ENCODE measurements at regions not wholly inside any gene's neighbourhood (a gene's known extent, or its start where the extent isn't known, plus 50 kb on each side); places are given as distances from the start of the nearest gene placed in this dataset.

DNA sequence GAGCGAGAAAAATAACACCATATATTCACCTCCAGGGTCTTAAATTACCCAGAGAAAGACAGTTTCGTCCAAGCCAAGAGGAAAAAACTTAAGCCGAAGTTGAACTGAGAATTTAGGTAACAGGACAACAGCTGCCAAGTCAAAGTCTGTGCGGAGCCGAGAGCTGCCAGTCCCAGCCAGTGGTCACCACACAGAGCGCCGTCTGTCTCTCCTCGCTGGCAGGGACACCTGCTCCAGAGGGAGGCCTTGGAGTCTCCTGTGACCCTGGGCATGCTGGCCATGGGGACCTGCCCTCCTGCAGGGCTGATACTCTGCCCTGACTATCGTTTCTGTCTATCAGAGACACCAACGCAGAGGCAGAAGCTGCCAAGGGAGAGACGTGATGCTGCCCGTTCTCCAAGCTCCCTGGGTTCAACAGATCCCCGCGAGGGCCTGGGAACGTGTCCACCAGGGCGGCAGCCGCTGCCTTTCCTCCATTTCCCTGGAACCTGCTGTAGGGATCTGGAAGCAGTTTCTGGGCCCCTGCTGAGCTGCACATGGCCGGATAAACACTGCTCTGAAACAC, 341.3 kb downstream of the SMOC2 start:
- no peaks in the 10 kb centered on the region for H3K9me3 Mint-ChIP-seq
- intact Hi-C loops (cut with micrococcal nuclease) = no loop called here
- H3K27ac Mint-ChIP-seq = no peak overlapping the region
- no peaks in the 10 kb centered on the region for H3K36me3 Mint-ChIP-seq (ENCODE audit: low read depth)
- no peak for DNase-seq (ENCODE audit: low spot score)
- H3K4me3 Mint-ChIP-seq (ENCODE audit: low read depth) = no peak overlapping the region
- H3K4me1 Mint-ChIP-seq (ENCODE audit: low read depth) = no peaks in the 10 kb centered on the region
- H3K27me3 Mint-ChIP-seq (ENCODE audit: low read depth) = no peaks in the 10 kb centered on the region

DNA sequence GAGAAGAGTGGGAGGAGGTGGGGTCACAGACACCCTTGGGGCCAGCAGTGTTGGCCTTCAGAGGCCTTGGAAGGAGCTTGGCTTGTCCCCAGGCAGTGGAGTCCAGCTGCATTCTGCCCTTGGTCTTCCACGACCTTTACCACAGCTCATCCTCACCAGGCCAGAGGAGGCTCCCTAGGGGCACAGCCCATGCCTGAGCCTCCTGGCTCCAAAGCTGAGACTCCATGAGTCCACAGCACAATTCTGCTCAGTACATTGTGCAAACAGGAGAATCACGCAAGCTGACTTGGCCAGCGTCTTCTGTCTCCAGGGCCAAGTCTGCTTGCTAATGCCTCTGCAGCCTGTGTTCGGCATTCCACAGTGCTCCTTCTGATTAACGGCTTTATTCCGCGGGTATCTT, 337.2 kb downstream of the SMOC2 start:
- Mint-ChIP-seq H3K27me3 (ENCODE audit: low read depth) (no peaks in the 10 kb centered on the region), H3K27ac (no peak overlapping the region), H3K4me3 (ENCODE audit: low read depth) (no peak overlapping the region), H3K9me3 (peaks cover 18% of the 10 kb centered on the region), H3K4me1 (ENCODE audit: low read depth) (no peaks in the 10 kb centered on the region), H3K36me3 (ENCODE audit: low read depth) (no peaks in the 10 kb centered on the region)
- DNase-seq (ENCODE audit: low spot score) = no peak
- intact Hi-C loops (cut with micrococcal nuclease) = no loop called here

DNA sequence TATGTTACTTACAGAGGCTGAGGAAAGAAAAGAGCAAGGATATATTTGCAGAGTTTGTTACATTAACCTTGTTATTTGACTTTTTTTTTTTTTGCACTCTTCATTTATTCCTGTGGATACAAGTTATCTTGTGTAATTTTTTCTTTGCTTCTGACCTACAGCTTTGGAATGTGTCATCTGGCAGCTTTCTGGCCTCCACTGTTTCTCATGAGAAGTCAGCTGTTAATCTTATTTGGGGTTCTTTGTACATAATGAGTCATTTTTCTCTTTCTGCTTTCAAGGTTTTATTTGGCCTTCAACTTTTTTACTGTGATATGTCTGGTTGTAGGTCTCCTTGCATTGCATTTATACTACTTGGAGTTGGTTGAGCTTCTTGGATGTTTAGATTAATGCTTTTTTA, 333.4 kb downstream of the SMOC2 start:
- no peak for DNase-seq (ENCODE audit: low spot score)
- no peak overlapping the region for H3K27ac Mint-ChIP-seq
- no peaks in the 10 kb centered on the region for H3K36me3 Mint-ChIP-seq (ENCODE audit: low read depth)
- no peak overlapping the region for H3K4me3 Mint-ChIP-seq (ENCODE audit: low read depth)
- H3K4me1 Mint-ChIP-seq (ENCODE audit: low read depth) = no peaks in the 10 kb centered on the region
- intact Hi-C loops (cut with micrococcal nuclease) = no loop called here
- H3K9me3 Mint-ChIP-seq = peaks cover 29% of the 10 kb centered on the region
- H3K27me3 Mint-ChIP-seq (ENCODE audit: low read depth) = no peaks in the 10 kb centered on the region

DNA sequence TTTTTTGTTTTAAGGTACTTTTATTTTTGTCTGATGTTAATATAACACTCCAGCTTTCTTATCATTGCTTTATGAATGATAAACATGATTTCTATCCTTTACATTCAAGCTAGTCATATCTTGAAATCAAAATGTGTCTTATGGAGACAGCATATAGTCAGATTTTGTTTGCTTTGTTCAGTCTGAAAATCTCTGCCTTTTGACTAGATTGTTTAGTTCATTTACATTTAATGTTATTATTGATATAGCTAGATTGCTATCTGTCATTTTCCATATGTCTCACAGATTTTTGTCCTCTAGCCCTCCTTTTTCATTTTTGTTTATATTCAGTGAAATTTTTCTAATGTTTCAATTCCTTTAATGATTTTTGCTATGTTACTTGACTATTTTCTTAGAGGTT, 332.8 kb downstream of the SMOC2 start:
- no peak for DNase-seq (ENCODE audit: low spot score)
- H3K9me3 Mint-ChIP-seq = peaks cover 30% of the 10 kb centered on the region

DNA sequence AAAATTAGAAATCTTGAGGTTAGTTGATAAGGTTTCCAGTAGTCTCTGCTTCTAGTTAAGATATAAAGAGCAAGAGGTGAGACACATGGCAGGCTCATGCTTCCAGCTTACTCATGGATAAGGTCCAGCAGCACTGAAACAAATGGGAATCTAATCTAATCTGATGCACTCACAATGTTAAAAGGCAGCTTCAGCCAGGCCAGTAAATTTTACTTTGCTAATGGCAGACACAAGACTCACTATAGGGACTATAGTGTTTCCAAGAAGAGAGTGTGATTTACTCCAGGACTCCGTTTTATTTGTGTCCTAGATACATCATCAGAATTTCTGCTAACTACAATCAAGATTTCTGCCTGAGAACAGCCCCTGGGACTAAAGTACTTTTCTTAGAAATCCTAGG, 324.8 kb downstream of the SMOC2 start:
- Mint-ChIP-seq H3K27me3 (ENCODE audit: low read depth) (no peaks in the 10 kb centered on the region), H3K9me3 (peaks cover 3% of the 10 kb centered on the region), H3K4me3 (ENCODE audit: low read depth) (no peak overlapping the region), H3K36me3 (ENCODE audit: low read depth) (no peaks in the 10 kb centered on the region), H3K4me1 (ENCODE audit: low read depth) (no peaks in the 10 kb centered on the region), H3K27ac (no peak overlapping the region)
- no peak for DNase-seq (ENCODE audit: low spot score)
- intact Hi-C loops (cut with micrococcal nuclease) = no loop called here

More for the DNA sequence above, 332.8 kb downstream of the SMOC2 start:
- Mint-ChIP-seq H3K4me1 (ENCODE audit: low read depth) (no peaks in the 10 kb centered on the region), H3K27ac (no peak overlapping the region), H3K27me3 (ENCODE audit: low read depth) (no peaks in the 10 kb centered on the region), H3K4me3 (ENCODE audit: low read depth) (no peak overlapping the region), H3K36me3 (ENCODE audit: low read depth) (no peaks in the 10 kb centered on the region)
- intact Hi-C loops (cut with micrococcal nuclease) = no loop called here

DNA sequence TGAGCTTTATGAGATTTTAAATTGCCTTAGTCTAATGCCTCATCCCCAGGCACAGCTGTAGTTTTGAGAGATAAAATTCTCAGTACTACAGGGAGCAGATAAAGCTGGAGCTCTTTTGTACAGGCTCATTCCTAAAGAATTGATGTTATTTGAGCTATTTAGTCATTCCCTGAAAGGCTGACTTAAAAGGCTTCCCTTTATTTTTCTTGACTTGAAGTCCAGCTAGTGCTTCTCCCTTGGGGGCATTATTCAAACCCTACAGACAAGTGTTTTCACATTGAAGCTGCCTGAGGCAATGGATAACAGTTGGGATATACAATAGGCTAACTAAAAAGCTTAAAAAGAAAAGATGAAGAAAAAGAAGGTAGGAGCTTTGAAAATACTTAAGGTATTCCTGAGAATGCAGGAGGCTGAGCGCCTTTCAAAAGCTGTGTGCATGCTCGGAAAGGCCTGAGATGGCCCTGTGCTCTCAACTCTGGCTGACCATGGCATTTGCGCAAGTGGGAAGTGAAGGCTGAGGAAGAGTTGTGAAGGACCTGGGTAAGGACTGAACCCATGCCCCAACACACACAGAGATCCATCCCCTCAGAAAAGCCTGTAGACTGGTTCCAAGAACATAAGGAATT, 315.1 kb downstream of the SMOC2 start:
- H3K27ac Mint-ChIP-seq = no peak overlapping the region
- DNase-seq (ENCODE audit: low spot score) = no peak
- no peaks in the 10 kb centered on the region for H3K27me3 Mint-ChIP-seq (ENCODE audit: low read depth)
- no peaks in the 10 kb centered on the region for H3K36me3 Mint-ChIP-seq (ENCODE audit: low read depth)
- no peaks in the 10 kb centered on the region for H3K9me3 Mint-ChIP-seq
- H3K4me3 Mint-ChIP-seq (ENCODE audit: low read depth) = no peak overlapping the region
- H3K4me1 Mint-ChIP-seq (ENCODE audit: low read depth) = no peaks in the 10 kb centered on the region
- intact Hi-C loops (cut with micrococcal nuclease) = no loop called here

DNA sequence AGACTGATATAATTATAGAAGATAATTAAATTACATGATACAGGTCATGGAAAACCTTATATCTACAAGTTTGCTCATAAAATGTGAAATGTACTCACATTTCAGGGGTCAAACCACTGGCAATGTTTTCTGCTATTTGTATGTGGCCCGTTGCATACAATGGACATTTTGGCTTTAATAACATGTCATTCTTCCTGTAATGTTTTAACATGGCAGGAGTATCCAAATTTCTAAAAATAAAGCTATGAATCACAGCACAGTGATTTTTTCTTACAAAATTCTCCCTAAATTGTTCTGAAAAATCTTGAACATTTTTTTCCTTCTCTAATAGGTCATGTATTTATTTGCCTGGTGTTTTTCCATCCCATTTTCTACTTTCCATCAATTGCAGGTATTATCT, 305.7 kb downstream of the SMOC2 start:
- intact Hi-C loops (cut with micrococcal nuclease) = no loop called here
- H3K27ac Mint-ChIP-seq = no peak overlapping the region
- peaks cover 4% of the 10 kb centered on the region for H3K9me3 Mint-ChIP-seq
- no peak overlapping the region for H3K4me3 Mint-ChIP-seq (ENCODE audit: low read depth)
- DNase-seq (ENCODE audit: low spot score) = no peak
- H3K36me3 Mint-ChIP-seq (ENCODE audit: low read depth) = no peaks in the 10 kb centered on the region
- no peaks in the 10 kb centered on the region for H3K27me3 Mint-ChIP-seq (ENCODE audit: low read depth)
- H3K4me1 Mint-ChIP-seq (ENCODE audit: low read depth) = no peaks in the 10 kb centered on the region

DNA sequence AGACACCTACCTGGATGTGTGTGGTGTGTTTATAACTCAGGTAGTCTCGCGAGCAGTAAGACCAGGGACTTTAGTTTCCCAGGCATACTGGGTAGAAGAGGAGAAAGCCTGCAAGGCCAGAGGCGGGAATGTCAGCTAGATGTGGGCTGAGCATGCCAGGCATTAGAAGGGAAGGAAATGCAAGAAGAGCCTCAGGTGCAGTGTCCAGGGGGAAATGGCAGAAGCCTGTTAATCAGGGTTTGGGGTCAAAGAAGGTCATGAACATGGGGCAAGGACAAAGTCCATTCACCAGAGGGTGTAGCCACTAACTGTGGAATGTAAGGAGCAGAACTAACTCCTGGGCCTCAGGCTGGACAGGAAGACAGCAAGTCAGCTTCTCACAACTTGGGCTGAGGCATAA, 305.0 kb downstream of the SMOC2 start:
- peaks cover 4% of the 10 kb centered on the region for H3K9me3 Mint-ChIP-seq
- intact Hi-C loops (cut with micrococcal nuclease) = no loop called here
- no peaks in the 10 kb centered on the region for H3K4me1 Mint-ChIP-seq (ENCODE audit: low read depth)
- H3K27ac Mint-ChIP-seq = no peak overlapping the region
- H3K4me3 Mint-ChIP-seq (ENCODE audit: low read depth) = no peak overlapping the region
- DNase-seq (ENCODE audit: low spot score) = no peak
- no peaks in the 10 kb centered on the region for H3K36me3 Mint-ChIP-seq (ENCODE audit: low read depth)
- H3K27me3 Mint-ChIP-seq (ENCODE audit: low read depth) = no peaks in the 10 kb centered on the region

DNA sequence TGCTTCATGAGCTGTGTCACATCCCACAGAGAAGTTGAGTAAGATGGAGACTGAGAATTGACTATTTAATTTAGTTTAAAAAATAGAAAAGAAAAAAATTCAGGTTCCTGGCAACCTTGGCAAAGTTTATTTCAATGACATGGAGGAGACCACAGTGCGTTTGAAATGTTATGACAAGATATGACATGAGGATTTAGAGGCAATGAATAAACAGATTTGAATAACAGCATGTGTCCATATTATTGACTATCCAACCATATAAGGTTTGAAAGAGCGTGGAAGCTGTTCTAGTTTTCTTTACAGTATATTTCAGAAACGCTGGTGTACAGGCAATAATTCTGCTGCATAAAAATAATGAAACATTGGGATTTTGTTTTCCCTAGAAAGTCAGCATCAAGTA, 303.9 kb downstream of the SMOC2 start:
- no peak overlapping the region for H3K4me3 Mint-ChIP-seq (ENCODE audit: low read depth)
- no peaks in the 10 kb centered on the region for H3K4me1 Mint-ChIP-seq (ENCODE audit: low read depth)
- no peak for DNase-seq (ENCODE audit: low spot score)
- H3K9me3 Mint-ChIP-seq = peaks cover 4% of the 10 kb centered on the region
- no peak overlapping the region for H3K27ac Mint-ChIP-seq
- H3K36me3 Mint-ChIP-seq (ENCODE audit: low read depth) = no peaks in the 10 kb centered on the region
- intact Hi-C loops (cut with micrococcal nuclease) = no loop called here
- no peaks in the 10 kb centered on the region for H3K27me3 Mint-ChIP-seq (ENCODE audit: low read depth)

DNA sequence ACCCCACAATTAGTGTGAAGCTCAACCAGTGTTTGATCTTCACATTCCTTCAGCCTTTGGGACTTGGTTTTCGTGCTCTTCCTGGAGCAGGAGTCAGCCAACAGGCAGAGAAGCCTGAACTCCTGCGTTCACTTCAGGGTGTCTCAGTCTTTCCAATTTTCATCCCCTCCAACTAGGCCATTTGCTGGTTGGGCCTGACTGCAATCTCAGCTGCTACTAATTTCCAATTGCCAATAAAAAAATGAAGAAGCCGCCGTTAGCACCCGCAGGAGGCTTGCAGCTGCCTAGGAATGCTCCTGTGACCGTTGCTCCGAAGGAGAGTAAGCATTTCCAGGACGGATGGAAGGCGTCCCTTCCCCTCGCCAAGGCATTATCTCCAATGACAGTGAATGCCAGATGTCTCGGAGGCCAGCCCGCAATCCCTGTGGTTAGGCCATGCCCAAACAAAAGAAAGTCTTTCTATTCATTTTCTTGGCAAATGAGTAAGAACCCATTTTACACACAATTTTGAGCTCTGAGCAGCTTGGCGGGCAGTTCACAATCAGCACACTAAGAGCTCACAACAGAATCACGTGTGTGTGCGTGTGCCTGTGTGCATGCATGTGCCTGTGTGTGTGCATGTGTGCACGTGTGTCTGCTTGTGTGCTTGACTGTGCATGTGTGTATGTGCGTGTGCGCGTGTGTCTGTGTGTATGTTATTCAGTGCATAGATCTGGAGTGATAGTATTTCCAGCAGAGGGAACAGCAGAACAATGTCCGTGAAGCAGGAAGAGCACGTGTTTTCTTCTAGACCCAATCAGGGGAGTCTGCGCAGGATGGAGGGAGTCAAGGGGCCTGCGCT, 301.2 kb downstream of the SMOC2 start:
- no peaks in the 10 kb centered on the region for H3K36me3 Mint-ChIP-seq (ENCODE audit: low read depth)
- H3K9me3 Mint-ChIP-seq = peaks cover 4% of the 10 kb centered on the region
- H3K27ac Mint-ChIP-seq = no peak overlapping the region
- no peaks in the 10 kb centered on the region for H3K27me3 Mint-ChIP-seq (ENCODE audit: low read depth)
- no peak overlapping the region for H3K4me3 Mint-ChIP-seq (ENCODE audit: low read depth)
- no peaks in the 10 kb centered on the region for H3K4me1 Mint-ChIP-seq (ENCODE audit: low read depth)
- DNase-seq (ENCODE audit: low spot score) = no peak
- intact Hi-C loops (cut with micrococcal nuclease) = no loop called here

DNA sequence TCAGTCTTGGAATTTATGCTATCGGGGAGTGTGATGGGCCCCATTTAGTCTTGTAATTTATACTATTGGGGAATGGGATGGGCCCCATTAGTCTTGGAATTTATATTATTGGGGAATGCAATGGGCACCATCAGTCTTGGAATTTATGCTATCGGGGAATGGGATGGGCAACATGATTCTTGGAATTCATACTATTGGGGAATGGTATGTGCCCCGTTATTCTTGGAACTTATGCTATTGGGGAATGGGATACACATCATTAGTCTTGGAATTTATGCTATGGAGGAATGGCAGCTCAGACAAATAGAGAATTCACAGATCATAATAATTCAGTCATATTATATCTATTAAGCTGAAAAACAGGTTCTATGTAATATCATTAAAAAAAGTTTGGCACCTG, 300.3 kb downstream of the SMOC2 start:
- Mint-ChIP-seq H3K36me3 (ENCODE audit: low read depth) (no peaks in the 10 kb centered on the region), H3K9me3 (peaks cover 9% of the 10 kb centered on the region), H3K27ac (no peak overlapping the region), H3K4me1 (ENCODE audit: low read depth) (no peaks in the 10 kb centered on the region), H3K4me3 (ENCODE audit: low read depth) (no peak overlapping the region), H3K27me3 (ENCODE audit: low read depth) (no peaks in the 10 kb centered on the region)
- intact Hi-C loops (cut with micrococcal nuclease) = no loop called here
- DNase-seq (ENCODE audit: low spot score) = no peak

DNA sequence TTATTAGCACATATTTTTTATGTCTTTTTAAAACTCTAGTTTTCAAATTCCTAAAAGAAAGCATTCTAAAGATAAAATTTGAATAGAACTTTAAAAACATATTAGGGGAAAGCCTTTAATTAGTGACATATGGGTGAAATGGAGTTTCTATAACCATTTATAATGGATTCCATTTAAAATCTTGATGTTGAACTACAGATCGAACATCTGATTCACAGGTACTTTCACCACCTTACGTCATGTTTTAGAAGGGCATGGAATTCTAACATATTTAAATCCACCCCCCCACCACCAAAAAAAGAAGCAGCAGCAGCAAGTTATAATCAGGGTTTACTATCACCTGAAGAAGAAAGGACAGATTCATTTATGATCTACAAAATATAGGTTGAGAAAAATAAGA, 298.4 kb downstream of the SMOC2 start:
- H3K27ac Mint-ChIP-seq = no peak overlapping the region
- no peak for DNase-seq (ENCODE audit: low spot score)
- intact Hi-C loops (cut with micrococcal nuclease) = no loop called here
- no peaks in the 10 kb centered on the region for H3K27me3 Mint-ChIP-seq (ENCODE audit: low read depth)
- no peak overlapping the region for H3K4me3 Mint-ChIP-seq (ENCODE audit: low read depth)
- H3K9me3 Mint-ChIP-seq = peaks cover 10% of the 10 kb centered on the region
- no peaks in the 10 kb centered on the region for H3K4me1 Mint-ChIP-seq (ENCODE audit: low read depth)
- no peaks in the 10 kb centered on the region for H3K36me3 Mint-ChIP-seq (ENCODE audit: low read depth)

DNA sequence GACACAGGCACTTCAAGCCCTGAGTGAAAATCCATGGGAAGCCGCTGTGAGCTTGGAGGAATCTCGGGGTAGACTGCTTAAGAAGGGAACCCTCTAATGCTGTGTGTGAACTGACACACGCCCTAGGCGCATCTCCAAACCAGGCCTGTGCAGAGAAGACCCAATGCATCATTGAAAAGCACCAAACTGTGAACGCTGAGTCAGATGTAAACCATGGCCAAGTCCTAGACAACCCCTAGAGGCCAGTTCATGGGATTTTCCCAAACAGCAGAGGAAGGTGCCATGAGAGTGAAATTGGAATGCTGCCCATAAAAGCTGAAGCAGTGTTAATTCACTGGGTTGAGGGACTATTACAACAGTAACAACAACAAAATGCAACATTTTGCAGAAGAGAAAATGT, 296.5 kb downstream of the SMOC2 start:
- intact Hi-C loops (cut with micrococcal nuclease) = no loop called here
- Mint-ChIP-seq H3K27me3 (ENCODE audit: low read depth) (no peaks in the 10 kb centered on the region), H3K27ac (no peak overlapping the region), H3K9me3 (peaks cover 9% of the 10 kb centered on the region), H3K4me1 (ENCODE audit: low read depth) (no peaks in the 10 kb centered on the region), H3K4me3 (ENCODE audit: low read depth) (no peak overlapping the region), H3K36me3 (ENCODE audit: low read depth) (no peaks in the 10 kb centered on the region)
- DNase-seq (ENCODE audit: low spot score) = no peak

Measured in activated T-helper 2 cell treated with anti-CD3 and anti-CD28 coated beads, Interferon-gamma antibody, Interleukin-2, Interleukin-4, amounts not matched to agents 10 μg/mL and 5 μg/mL and 100 μg/mL, durations not matched to agents 14 hours and 24 hours and 36 hours (primary cell).